Left forelimb (tissue), 1 donor: ENCODE measurements at regions not wholly inside any gene's neighbourhood (a gene's known extent, or its start where the extent isn't known, plus 50 kb on each side); places are given as distances from the start of the nearest gene placed in this dataset.

Experiments used
- DNase-seq: peaks from one replicate; pipeline ENCODE4 v3.0.0-alpha.2; 2018; ENCODE audit warnings: low spot score

DNA sequence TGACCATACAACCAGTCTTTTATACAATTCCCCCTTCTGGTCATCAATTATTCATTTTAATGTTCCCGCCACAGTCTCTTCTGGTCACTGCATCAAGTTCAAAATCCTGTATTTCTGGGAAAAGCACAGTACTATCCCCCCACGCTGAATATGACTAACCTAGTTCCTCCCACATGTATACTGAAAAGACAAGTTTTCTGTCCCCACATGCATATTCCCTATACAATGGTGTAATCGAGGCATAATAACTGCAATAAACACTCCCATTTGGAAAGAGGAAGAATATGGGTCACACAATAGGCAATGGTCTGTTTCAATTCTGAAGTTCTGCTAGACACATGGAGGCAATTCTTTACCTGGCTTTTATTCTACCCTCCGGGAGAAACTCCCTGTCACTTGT lies 344.9 kb downstream of the EFNA5 start:
- no peak for DNase-seq

GRCh38 chr5:107324809-107325208 lies 345.9 kb downstream of the EFNA5 start:
- DNase-seq = no peak

DNA sequence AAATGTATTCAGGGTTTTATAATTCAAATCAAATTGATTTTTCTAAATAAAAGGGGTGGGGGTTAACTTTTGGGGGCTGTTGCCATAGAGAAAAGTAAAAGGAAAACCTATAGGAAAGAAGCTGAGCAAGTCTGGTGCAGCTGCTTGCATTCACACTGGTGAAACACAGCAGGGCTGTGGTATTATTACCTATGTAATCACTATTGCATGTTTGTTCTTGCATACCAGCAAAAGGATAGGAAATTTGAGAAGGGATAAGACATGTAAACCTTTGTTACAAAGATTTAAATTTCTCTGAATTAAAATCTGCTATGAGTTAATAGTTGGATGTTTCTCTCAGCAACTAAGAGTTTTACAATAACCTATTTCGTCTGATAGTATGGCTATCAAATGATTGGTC lies 346.7 kb downstream of the EFNA5 start:
- no peak for DNase-seq

DNA sequence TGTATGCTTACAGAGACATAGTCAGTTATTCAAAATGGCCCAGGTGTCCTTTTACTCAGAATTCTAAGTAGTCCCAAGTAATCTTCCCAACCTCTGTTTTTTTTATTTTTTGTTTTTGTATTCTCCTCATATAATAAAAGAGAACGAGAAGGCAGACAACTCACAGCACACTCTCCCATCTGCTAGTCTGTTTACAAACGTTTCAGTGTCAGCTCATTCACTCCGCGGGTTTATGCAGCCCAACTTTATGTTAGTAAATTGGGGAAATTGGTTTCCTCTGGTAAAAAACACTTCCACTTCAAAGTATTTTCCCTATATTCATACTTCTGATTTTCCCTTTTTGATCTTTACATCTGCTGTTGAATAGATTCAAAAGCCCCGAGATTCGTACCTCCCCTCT lies 347.2 kb downstream of the EFNA5 start:
- DNase-seq = no peak

DNA sequence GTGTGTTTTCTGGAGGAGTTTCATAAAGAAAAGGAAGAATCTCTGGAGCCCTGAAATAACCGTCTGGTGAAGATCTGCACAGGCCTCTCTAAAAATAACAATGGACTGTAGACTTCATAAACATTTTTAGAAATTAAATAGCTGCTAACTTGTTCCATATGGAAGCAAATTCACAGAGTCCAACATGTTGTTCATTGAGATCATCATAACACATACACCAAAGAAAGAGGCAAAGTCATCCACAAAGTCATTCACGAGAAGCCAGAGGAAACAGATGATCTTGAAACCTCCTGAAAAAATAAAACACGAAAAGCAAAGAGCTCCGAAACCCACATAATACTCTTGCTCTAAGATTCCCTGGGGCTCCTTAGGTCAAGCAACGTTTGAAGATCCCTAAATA lies 347.8 kb downstream of the EFNA5 start:
- DNase-seq = no peak

GRCh38 chr5:107321906-107322305 lies 348.8 kb downstream of the EFNA5 start:
- no peak for DNase-seq

- DNase-seq = no peak
Observed at GRCh38 chr5:107320846-107321245, 349.9 kb downstream of the EFNA5 start.

- no peak for DNase-seq
Observed at GRCh38 chr5:107320376-107320775, 350.4 kb downstream of the EFNA5 start.

GRCh38 chr5:107319901-107320300 lies 350.8 kb downstream of the EFNA5 start:
- no peak for DNase-seq

GRCh38 chr5:107314330-107314729 lies 356.4 kb downstream of the EFNA5 start:
- no peak for DNase-seq

DNA sequence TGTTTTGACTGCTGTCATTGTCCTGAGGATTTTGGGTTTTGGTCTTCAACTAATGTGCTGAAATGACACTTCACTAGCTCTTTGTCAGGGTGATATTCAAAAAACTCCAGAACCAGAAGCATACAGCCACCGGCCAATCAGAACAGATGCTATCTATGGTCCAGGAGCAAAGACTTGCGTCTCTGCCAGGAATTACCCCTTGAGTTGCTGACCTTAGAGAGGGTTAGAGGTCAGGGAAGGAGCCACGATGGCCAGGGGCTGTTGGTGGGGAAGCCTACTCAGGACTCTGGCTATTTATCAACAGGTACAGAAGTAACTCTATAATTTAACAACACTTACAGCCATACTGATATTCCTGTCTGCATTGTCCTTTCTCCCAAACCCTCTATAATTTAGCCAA lies 356.8 kb downstream of the EFNA5 start:
- DNase-seq = no peak

DNA sequence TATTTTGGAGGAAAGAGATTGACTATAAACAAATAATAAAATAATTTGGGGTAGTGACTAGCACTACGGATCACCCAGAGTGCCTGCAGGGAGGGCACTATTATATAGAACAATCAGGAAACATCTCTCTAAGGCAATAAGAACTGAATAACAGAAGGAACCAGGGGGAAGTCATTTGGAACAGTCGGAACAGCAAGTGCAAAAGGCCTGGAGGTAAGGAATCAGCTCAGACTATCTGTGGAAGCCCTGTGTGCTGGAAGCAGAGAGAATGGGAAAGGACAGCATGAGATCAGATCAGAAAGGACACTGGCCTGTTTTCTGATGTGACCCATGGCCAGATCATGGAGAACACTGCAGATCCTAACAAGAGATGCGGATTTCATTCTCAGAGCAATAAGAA lies 357.6 kb downstream of the EFNA5 start:
- no peak for DNase-seq

- DNase-seq = no peak
Observed at GRCh38 chr5:107310181-107310580, 360.6 kb downstream of the EFNA5 start.

- DNase-seq = no peak
Observed at GRCh38 chr5:107306594-107306993, 364.1 kb downstream of the EFNA5 start.

- no peak for DNase-seq
Observed at GRCh38 chr5:107306002-107306401, 364.7 kb downstream of the EFNA5 start.

- DNase-seq = no peak
Observed at GRCh38 chr5:107304684-107305083, 366.1 kb downstream of the EFNA5 start.

DNA sequence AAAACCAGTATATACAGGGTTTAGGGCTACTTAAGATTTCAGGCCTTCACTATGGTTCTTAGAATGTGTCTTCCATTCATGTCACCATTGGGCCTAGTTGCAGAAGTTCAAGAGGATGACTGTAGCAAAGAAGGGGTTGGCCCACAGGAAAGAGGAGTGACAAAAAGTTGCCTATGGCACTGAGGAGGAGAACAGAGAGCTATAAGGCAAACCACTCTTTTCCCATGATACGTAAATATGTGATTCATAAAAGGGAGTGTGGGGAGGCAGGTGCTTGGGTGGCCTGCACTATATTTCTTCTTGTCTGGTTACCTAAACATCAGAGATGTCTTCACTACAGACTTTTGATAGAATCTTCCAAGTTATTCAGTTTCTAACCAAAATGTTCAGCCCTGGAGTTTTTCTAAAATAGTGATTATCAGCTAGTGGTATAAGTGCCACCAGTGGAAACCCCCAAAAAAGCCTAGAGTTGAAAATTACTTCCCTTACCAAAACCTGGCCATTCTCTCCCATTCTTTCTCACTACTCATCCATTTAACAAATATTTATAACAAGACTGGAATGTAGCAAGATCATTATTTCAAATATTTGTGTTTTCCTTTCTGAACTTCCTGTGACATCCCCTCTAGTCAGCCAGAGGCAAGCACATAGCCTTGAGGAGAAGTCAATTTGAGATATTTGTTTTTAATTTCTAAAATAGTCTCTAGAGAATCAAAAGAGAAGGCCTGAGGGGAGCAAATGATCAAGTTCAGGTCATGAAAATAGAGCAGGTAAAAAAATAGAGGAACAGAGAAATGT lies 367.4 kb downstream of the EFNA5 start:
- DNase-seq = no peak

GRCh38 chr5:107302441-107302840 lies 368.3 kb downstream of the EFNA5 start:
- no peak for DNase-seq

DNA sequence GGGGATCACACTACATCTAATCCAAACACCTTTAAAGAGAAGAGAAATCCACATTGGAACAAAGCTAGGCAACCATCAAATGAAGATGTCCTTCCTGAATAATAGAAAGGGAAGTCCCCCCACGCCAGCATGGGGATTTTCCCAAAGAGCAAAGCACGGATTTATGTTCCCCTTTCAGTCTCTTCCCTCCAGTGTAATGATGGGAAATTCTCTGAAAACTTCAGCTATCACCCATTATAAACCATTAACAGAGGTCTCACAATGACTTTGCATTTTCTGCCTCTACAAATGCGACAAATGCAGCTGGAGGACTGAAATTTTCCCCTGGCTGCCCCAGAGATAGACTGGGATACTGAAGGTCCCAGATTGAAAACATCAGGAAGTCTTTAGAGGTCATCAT lies 368.7 kb downstream of the EFNA5 start:
- no peak for DNase-seq

- DNase-seq = no peak
Observed at GRCh38 chr5:107300721-107301327, 369.9 kb downstream of the EFNA5 start.

DNA sequence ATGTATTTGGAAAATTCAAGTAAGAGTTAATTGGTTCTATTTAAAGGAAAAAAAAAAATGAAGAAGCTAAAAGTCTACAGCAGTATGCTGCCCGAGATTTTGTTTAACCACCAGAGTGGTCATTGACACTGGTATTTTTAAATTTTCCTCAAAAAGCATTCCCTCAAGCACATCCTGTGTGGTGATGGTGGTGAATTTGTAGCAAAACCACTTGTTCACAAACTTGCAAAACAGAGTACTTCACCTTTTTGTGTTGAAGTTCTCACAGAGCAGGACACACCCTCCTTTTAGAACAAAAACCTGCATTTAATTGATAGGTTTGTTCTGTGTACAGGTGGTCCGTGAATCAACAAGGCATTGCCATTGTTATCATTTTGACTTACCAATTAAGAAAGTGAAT lies 374.2 kb downstream of the EFNA5 start:
- DNase-seq = no peak

GRCh38 chr5:107295914-107296313 lies 374.8 kb downstream of the EFNA5 start:
- no peak for DNase-seq

GRCh38 chr5:107294669-107295068 lies 376.1 kb downstream of the EFNA5 start:
- DNase-seq = no peak

- DNase-seq = no peak
Observed at GRCh38 chr5:107294211-107294550, 376.6 kb downstream of the EFNA5 start.
